ENCODE measurements at regions not wholly inside any gene's neighbourhood (a gene's known extent, or its start where the extent isn't known, plus 50 kb on each side); places are given as distances from the start of the nearest gene placed in this dataset.
"Not testable (repeated sequence)": the region's sequence is repeated elsewhere in the genome, so short reads cannot be mapped to it uniquely, and the experiment has no call there.

- DNase-seq (ENCODE audit: low read depth in 2 of 2) = not testable (repeated sequence)
Measured at GRCh38 chr9:78172610-78173009, 63.3 kb upstream of the CEP78 start.

DNA sequence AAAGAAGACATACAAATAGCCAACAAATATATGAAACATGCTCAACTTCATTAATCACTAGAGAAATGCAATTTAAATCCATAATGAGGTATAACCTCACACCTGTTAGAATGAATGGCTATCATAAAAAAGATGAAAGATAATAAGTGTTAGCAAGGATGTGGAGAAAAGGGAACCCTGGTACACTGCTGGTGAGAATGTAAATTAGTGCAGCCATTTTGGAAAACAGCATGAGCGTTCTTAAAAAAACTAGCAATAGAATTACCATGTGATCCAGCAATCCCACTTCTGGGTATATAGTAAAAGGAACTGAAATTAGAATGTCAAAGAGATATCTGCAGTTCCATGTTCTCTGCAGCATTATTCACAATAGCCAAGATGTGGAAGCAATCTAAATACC lies 64.2 kb upstream of the CEP78 start:
- no peak for DNase-seq (ENCODE audit: low read depth in 2 of 2)

DNA sequence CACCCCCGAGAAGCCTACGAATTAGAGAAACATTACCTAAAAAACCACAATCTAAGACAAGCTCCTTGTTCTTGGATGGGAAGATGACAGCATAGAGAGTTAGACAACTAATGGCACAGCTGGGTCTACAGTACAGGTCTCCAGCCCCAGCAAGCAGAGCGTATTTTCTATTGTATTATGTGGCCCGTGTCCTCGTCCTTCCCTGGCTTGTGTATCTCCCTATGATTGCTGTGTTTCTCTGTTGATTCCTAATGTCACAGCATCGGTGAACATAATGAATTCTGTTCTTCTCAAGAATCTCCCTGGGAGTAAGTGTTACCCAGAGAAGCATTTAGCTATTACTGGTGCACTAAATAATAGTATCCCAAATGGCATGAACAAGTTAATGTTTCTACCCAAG lies 66.8 kb upstream of the CEP78 start:
- no peak for DNase-seq (ENCODE audit: low read depth in 2 of 2)

GRCh38 chr9:78167356-78167755 lies 68.5 kb upstream of the CEP78 start:
- DNase-seq (ENCODE audit: low read depth in 2 of 2) = no peak

DNA sequence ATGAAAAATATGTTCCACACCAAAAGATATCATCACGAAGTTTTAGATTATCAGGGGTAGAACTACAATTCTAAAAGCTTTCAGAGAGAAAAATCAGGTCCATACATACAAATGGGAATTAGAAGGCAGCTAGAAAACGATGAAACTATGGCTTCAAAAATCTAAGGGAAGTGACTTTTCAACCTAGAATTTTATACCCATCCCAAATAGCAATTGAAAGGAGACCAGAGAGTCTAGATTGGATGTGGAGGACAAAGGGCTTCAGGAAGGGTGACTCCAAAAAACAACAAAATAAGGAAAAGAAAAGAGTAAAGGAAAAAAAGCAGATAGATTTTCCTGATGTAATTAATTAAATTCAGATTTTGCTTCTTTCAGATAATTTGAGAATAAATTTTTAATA lies 72.0 kb upstream of the CEP78 start:
- DNase-seq (ENCODE audit: low read depth in 2 of 2) = no peak

DNA sequence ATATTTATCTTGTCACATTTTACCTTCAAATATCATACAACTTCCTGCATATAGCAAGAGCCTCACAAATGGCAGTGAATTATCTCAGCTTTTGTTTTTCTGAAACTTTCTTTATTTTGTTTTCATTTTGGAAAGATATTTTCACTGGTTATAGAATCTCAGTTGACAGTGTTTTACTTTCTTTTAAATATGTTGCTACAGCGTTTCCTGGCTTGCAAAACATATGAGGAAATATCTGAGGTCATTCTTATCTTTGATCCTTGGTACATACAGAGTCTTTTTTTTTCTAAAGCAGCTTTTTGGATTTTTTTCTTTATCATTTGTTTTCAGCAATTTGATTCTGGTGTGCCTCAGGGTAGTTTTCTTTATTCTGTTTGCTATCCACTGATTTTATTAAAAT lies 77.6 kb upstream of the CEP78 start:
- peak; percentile 18 to 59 for DNase-seq (ENCODE audit: low read depth in 2 of 2)

- no peak for DNase-seq (ENCODE audit: low read depth in 2 of 2)
Measured at GRCh38 chr9:78150983-78151356, 84.9 kb upstream of the CEP78 start.

- no peak for DNase-seq (ENCODE audit: low read depth in 2 of 2)
Measured at GRCh38 chr9:78150312-78150982, 85.4 kb upstream of the CEP78 start.

- DNase-seq (ENCODE audit: low read depth in 2 of 2) = no peak
Measured at GRCh38 chr9:78149702-78150291, 86.1 kb upstream of the CEP78 start.

DNA sequence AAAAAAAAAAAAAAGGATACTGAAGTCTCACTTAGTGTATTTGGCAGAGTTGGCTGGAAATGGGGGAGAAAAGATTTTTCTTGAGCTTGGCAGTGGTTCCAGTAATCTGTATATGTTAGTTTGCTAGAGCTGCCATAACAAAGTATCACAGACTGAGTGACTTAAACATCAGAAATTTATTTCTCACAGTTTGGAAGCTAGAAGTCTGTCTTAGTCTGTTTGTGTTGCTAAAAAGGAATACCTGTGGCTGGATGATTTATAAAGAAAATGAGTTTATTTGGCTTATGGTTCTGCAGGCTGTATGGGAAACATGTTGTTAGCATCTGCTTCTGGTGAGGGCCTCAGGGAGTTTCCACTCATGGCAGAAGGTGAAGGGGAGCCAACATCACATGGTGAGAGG lies 89.6 kb upstream of the CEP78 start:
- DNase-seq (ENCODE audit: low read depth in 2 of 2) = no peak

DNA sequence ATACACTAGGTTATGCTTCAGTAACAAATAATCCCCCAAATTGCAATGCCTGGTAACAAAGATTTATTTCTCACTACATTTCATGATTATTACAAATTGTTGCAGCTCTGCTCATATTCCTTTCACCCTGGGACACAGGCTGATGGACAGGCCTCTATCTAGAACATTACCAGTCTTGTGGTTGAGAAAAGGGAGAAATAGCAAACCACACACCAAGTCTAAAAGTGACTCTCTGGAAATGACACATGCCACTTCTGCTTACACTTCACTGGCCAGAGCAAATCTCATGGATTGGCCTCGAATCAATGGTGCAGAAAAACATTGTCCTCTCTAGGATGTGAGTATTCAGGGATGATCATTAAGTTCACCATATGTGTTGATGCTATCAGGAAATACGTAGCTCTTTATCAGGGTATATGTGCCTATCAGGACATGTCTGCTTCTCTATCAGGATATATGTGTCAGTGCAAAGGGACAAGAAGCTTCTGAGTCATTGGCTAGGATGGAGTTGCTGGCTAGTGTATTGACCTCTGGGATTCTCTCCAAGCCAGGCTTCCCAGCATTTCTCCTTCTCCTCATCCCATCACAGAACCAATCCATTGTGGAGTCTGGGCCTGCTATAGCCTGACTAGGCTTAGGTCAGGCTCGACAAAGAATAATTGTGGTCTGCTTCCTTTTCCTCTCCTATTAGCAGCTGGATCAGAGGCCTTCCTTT lies 91.1 kb upstream of the CEP78 start:
- DNase-seq (ENCODE audit: low read depth in 2 of 2) = peak; percentile 97

- DNase-seq (ENCODE audit: low read depth in 2 of 2) = no peak
Measured at GRCh38 chr9:78144008-78144381, 91.9 kb upstream of the CEP78 start.

- DNase-seq (ENCODE audit: low read depth in 2 of 2) = no peak
Measured at GRCh38 chr9:78143281-78144007, 92.4 kb upstream of the CEP78 start.

DNA sequence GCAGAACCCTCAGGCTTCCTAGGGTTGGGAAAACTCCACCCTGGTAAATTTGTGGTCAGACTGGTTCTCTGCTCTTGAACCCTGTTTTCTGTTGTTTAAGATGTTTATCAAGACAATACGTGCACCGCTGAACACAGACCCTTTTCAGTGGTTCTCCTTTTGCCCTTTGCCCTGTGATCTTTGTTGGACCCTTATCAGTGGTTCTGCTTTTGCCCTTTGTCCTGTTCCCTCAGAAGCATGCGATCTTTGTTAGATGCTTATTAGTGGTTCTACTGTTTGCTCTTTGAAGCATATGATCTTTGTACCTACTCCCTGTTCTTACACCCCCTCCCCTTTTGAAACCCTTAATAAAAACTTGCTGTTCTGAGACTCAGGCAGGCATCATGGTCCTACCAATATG lies 93.6 kb upstream of the CEP78 start:
- not testable (repeated sequence) for DNase-seq (ENCODE audit: low read depth in 2 of 2)

GRCh38 chr9:78133751-78134150 lies 102.1 kb upstream of the CEP78 start:
- no peak for DNase-seq (ENCODE audit: low read depth in 2 of 2)

DNA sequence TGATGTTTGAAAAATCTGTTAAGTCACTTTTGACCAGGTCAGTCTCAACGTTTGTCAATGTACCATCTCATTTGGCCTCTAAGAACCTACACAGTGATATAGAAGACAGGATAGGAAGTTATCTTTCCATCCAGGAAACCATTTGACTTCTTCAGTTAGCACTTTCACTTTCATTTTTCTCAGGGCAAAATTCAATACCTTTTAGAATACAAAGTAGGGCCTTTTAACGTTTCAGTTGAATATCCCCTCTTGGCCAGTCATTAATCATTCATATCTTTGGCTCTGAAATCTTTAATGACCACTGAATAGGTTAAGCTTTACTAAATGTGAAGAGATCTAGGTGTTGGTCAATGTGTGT lies 101.1 kb upstream of the GNAQ start:
- peak; percentile 35 for DNase-seq (ENCODE audit: low read depth in 2 of 2)

- peak in 1 of 2 donors; percentile 36 for DNase-seq (ENCODE audit: low read depth in 2 of 2)
Measured at GRCh38 chr9:78131969-78132700, 100.5 kb upstream of the GNAQ start.

DNA sequence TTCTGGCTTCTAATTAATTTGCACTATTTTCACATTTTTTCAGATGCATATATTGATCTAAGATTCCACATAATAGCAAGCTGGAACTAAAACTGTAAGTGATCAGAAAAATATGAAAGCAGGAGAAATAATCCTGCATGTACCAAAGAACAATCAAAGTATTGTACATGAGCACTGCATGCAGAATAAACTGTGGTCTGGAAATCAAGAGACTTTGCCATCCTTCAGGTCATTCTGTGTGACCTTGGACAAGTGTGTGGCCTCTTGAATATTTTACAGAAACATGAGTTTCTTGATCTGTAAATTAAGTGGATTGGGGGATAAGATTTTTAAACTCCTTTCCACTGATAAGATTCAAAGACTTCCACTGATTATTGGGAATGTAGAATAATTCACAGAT lies 99.2 kb upstream of the GNAQ start:
- DNase-seq (ENCODE audit: low read depth in 2 of 2) = no peak

DNA sequence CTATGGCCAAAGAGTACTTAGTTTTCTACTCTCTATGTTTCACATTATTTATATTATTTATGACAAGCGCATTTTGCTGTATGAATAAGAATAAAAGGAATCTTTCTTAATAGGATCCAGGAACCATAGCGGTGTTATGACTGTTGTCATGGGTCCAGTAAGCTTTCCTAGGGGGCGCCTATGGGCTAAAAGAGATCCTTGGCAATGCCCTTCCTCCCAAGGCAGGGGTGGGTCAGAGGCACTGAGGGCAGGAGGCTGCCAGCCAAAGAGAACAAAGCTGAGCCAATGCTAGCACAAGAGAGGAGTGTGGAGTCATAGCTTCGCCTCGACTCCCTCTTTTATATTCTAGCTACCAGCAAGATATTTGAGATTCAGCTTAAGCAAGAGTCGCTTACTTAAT lies 98.4 kb upstream of the GNAQ start:
- DNase-seq (ENCODE audit: low read depth in 2 of 2) = peak in 1 of 2 donors; percentile 15

DNA sequence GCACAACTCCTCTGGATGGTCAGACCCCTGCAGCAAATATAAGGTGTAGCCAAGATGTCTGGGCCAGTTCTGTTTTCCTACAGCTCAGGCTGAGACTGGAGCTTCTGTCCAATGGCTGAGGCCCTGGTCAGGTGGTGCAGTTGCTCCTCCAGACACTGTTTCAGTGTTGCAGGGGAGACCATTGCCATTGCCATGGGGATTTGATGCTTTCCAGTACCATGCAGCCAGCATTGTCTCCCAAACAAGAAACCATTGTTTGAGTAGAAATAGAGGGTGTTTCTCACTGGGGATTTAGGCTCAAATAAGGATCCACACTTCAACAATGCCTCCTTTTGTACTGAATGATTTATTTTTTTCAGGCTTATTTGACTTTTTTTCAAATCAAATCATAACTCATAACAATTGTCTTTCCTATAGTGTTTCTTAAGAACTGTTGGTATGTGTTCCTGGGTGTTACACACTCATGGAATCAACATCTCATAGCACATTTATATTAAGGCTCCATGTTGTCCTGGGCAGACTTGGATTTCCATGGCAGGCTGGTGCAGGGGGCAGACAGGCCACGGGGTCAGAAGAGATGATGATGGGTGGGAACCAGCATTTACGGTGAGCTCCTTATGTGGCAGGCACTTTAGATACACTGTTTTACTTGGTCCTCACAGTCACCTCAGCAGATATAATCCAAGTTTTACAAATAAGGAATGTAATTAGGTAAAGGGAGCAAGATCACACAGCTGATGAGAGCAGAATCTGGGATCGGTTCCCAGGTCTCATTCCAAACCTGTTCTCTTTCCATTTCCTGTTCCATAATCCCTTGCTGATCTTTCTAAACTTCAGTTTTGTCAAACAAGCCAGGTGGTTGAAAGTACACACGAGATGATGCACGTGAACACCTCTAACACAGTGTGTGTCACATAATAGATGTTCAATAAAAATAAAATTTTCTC lies 95.9 kb upstream of the GNAQ start:
- DNase-seq (ENCODE audit: low read depth in 2 of 2) = peak in 1 of 2 donors; percentile 24

- no peak for DNase-seq (ENCODE audit: low read depth in 2 of 2)
Measured at GRCh38 chr9:78123808-78124207, 92.2 kb upstream of the GNAQ start.

Measured in lung microvascular endothelial cell (primary cell).